Pancreas (tissue), 10 donors: ENCODE measurements at regions not wholly inside any gene's neighbourhood (a gene's known extent, or its start where the extent isn't known, plus 50 kb on each side); places are given as distances from the start of the nearest gene placed in this dataset.

ENCODE experiments used
- ATAC-seq, 4 donors: fragments of 200-7000 bp; cut with Tn5 transposase; one replicate each; pipeline versions ENCODE4 v1.8.0 to v1.9.1; 2020; ENCODE audit warnings: mild to moderate bottlenecking in 4 of 4, moderate library complexity in 4 of 4
- DNase-seq, 6 donors: peaks; one replicate each; pipeline ENCODE4 v3.0.0-alpha.2; 2020
- FAIRE-seq: peaks from 2 replicates; lab custom pipeline; 2012; peaks lifted over from hg19 to GRCh38; lab: Jason Lieb, UNC
- H3K27ac ChIP-seq, 4 donors: fragments of 200-600 bp; sonication (generic); 1 replicate in 3 of 4; 2 replicates in 1 of 4; pipeline versions ENCODE4 v1.5.0 to v1.8.0; 2020
- H3K27me3 ChIP-seq, 4 donors: fragments of 200-600 bp; one replicate each; pipeline ENCODE4 v1.8.0; 2021
- H3K36me3 ChIP-seq, 3 donors: fragments of 200-600 bp; sonication (generic) in 1 of 3; one replicate each; pipeline versions ENCODE4 v1.5.0 to v1.8.0; 2020 to 2021
- H3K4me1 ChIP-seq, 3 donors: fragments of 200-600 bp; one replicate each; pipeline ENCODE4 v1.8.0; 2021
- H3K4me3 ChIP-seq, 4 donors: fragments of 200-600 bp; sonication (generic) in 2 of 4; one replicate each; pipeline versions ENCODE4 v1.5.0 to v1.8.0; 2020 to 2021
- H3K9me3 ChIP-seq, 4 donors: fragments of 200-600 bp; one replicate each; pipeline ENCODE4 v1.8.0; 2021
- WGBS, 2 donors: extraction: QIAGEN DNeasy Blood & Tissue Kit; methylation state at CpG; one replicate each; pipeline ENCODE4 v1.1.7; 2013; 5-methylcytosine and 5-hydroxymethylcytosine counted together
- intact Hi-C, 3 donors: fragments of 100-400 bp; cut with DNase I; formaldehyde crosslinking; loops; one replicate each; pipeline versions ENCODE4 v1.11.1 to v1.14.2; 2022
- TF ChIP-seq, protein P1 (sequence below), 4 donors: fragments of 200-600 bp; sonication (generic) in 3 of 4; IDR thresholded peaks; one replicate each; pipeline versions ENCODE4 v1.5.0 to v1.8.0; 2021; ENCODE audit warnings: antibody characterized with exemption in 4 of 4
- donor health status: healthy with polysubstance abuse.
- donor health status: DM: no; HTN: no; CAD: no; lungs with moderate emphysema.
- donor health status: DM: no; HTN: no; CAD: no.
- donor health status: control.
- donor health status: control.
- donor health status: Bipolar disorder and iron deficiency.
- donor health status: DM: yes; HTN: yes; CAD: no.
- donor health status: DM: no; HTN: no; CAD: no.
- donor health status: DM: no; HTN: no; CAD: no.
- donor health status: DM: yes; HTN: yes; CAD: no.

DNA sequence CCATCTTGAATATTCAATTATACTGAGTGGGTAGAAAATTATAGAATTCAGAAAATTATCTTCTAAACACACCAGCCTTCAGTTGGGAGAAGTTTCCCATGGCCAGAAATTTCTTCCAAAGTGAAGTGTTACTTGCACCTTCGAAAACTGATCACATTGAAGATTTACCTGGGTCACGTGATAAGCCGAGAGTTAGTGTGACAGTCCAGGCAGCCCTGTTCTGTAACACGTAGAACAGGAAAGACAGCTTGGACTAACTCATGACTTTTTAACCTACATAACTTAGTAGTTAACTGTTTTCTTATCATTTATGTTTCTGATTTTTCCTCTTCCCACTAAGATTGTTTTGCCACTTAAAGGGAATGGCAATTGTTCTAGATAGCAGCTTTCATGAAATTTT is 118.3 kb upstream of the MTHFD1L start:
- no peak for FAIRE-seq
- H3K36me3 ChIP-seq: no peaks in the 10 kb centered on the region
- H3K4me1 ChIP-seq: no peaks in the 10 kb centered on the region
- no peak overlapping the region for H3K4me3 ChIP-seq
- H3K9me3 ChIP-seq: no peaks in the 10 kb centered on the region
- intact Hi-C loops: no loop called here
- no peaks in the 10 kb centered on the region for H3K27me3 ChIP-seq
- no peak for ATAC-seq
- 13 to 23% methylated on average over 4 of the region's 4 CpGs for WGBS, 2 donors
- no peak overlapping the region for H3K27ac ChIP-seq
- TF ChIP-seq, protein P1, sequence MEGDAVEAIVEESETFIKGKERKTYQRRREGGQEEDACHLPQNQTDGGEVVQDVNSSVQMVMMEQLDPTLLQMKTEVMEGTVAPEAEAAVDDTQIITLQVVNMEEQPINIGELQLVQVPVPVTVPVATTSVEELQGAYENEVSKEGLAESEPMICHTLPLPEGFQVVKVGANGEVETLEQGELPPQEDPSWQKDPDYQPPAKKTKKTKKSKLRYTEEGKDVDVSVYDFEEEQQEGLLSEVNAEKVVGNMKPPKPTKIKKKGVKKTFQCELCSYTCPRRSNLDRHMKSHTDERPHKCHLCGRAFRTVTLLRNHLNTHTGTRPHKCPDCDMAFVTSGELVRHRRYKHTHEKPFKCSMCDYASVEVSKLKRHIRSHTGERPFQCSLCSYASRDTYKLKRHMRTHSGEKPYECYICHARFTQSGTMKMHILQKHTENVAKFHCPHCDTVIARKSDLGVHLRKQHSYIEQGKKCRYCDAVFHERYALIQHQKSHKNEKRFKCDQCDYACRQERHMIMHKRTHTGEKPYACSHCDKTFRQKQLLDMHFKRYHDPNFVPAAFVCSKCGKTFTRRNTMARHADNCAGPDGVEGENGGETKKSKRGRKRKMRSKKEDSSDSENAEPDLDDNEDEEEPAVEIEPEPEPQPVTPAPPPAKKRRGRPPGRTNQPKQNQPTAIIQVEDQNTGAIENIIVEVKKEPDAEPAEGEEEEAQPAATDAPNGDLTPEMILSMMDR (IDR thresholded peaks at IDR 0.05): no peak
- no peak for DNase-seq

GRCh38 chr6:150749091-150749670 is 116.3 kb upstream of the MTHFD1L start:
- no peaks in the 10 kb centered on the region for H3K36me3 ChIP-seq
- H3K4me3 ChIP-seq: no peak overlapping the region
- 67 to 84% methylated on average over 8 of the region's 8 CpGs for WGBS, 2 donors
- H3K9me3 ChIP-seq: no peaks in the 10 kb centered on the region
- H3K4me1 ChIP-seq: no peaks in the 10 kb centered on the region
- FAIRE-seq (no peak), ATAC-seq (no peak), DNase-seq (no peak)
- no peak overlapping the region for H3K27ac ChIP-seq
- intact Hi-C loops: no loop called here
- TF ChIP-seq, protein P1 (IDR thresholded peaks at IDR 0.05): no peak
- H3K27me3 ChIP-seq: no peaks in the 10 kb centered on the region

DNA sequence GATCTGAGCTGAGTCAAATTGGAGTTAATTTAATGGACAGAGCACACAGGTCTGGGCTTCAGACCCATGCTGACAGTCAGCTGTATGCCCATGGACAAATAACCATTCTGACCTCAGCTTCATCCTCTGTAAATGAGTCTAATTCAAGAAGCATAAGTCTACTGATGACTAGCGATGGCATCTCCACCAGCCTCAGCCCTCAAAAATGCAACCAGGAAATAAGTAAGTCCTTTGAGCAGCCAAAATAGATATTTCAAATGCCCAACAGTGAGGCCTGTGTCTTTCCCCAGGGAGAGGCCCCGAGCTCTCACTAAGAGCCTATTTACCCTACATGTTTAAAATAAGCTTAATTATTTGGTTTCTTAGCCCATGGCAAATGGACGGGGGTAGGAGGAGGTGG is 114.2 kb upstream of the MTHFD1L start:
- WGBS, 2 donors: 77 to 84% methylated on average over 3 of the region's 3 CpGs
- no peak for ATAC-seq
- no peaks in the 10 kb centered on the region for H3K9me3 ChIP-seq
- TF ChIP-seq, protein P1 (IDR thresholded peaks at IDR 0.05): no peak
- no peak overlapping the region for H3K27ac ChIP-seq
- no peak overlapping the region for H3K4me3 ChIP-seq
- intact Hi-C loops: no loop called here
- H3K36me3 ChIP-seq: no peaks in the 10 kb centered on the region
- H3K27me3 ChIP-seq: no peaks in the 10 kb centered on the region
- FAIRE-seq: no peak
- no peaks in the 10 kb centered on the region for H3K4me1 ChIP-seq
- no peak for DNase-seq

- Histone ChIP-seq H3K27ac (no peak overlapping the region), H3K4me1 (no peaks in the 10 kb centered on the region), H3K9me3 (no peaks in the 10 kb centered on the region), H3K27me3 (no peaks in the 10 kb centered on the region), H3K36me3 (no peaks in the 10 kb centered on the region), H3K4me3 (no peak overlapping the region)
- 75 to 79% methylated on average over 2 of the region's 2 CpGs for WGBS, 2 donors
- DNase-seq (no peak), ATAC-seq (no peak), FAIRE-seq (no peak)
- intact Hi-C loops: no loop called here
- TF ChIP-seq, protein P1 (IDR thresholded peaks at IDR 0.05): no peak
Observed at GRCh38 chr6:150752409-150752808, 113.1 kb upstream of the MTHFD1L start.

GRCh38 chr6:150753371-150754064 is 112.0 kb upstream of the MTHFD1L start:
- no peaks in the 10 kb centered on the region for H3K9me3 ChIP-seq
- FAIRE-seq (no peak), ATAC-seq (no peak), DNase-seq (no peak)
- no peaks in the 10 kb centered on the region for H3K27me3 ChIP-seq
- no peak overlapping the region for H3K4me3 ChIP-seq
- TF ChIP-seq, protein P1 (IDR thresholded peaks at IDR 0.05): no peak
- no peaks in the 10 kb centered on the region for H3K36me3 ChIP-seq
- no peak overlapping the region for H3K27ac ChIP-seq
- intact Hi-C loops: no loop called here
- no peaks in the 10 kb centered on the region for H3K4me1 ChIP-seq
- WGBS, 2 donors: 25 to 35% methylated on average over 14 of the region's 14 CpGs
